Mesenchymal stem cell (in vitro differentiated cells and primary cell): ENCODE measurements at regions not wholly inside any gene's neighbourhood (a gene's known extent, or its start where the extent isn't known, plus 50 kb on each side); places are given as distances from the start of the nearest gene placed in this dataset.

Source experiments
- DNase-seq: peaks from one replicate; pipeline ENCODE4 v3.0.0-alpha.2; 2013
- H2AFZ ChIP-seq: one replicate; pipeline ENCODE4 v1.6.1; 2013; ENCODE audit warnings: low read depth, mild to moderate bottlenecking, control low read depth, inconsistent platforms, low read length, moderate library complexity
- H2AK5ac ChIP-seq: 2 replicates; pipeline ENCODE4 v1.6.1; 2013; ENCODE audit warnings: low read length, moderate library complexity, mild to moderate bottlenecking, inconsistent platforms; ENCODE audit not compliant: severe bottlenecking
- H2BK120ac ChIP-seq: one replicate; pipeline ENCODE4 v1.6.1; 2013; ENCODE audit warnings: low read depth, mild to moderate bottlenecking, inconsistent platforms, low read length, moderate library complexity
- H2BK12ac ChIP-seq, 2 experiments: one replicate each; pipeline ENCODE4 v1.6.1; 2013; ENCODE audit warnings: inconsistent platforms in 2 of 2, low read length in 2 of 2, mild to moderate bottlenecking in 2 of 2, moderate library complexity in 2 of 2, control low read depth in 1 of 2
- H2BK15ac ChIP-seq: one replicate; pipeline ENCODE4 v1.6.1; 2013; ENCODE audit warnings: mild to moderate bottlenecking, low read depth, inconsistent platforms; ENCODE audit not compliant: poor library complexity, severe bottlenecking
- H2BK5ac ChIP-seq: 2 replicates; pipeline ENCODE4 v1.6.1; 2013; ENCODE audit warnings: low read depth, mild to moderate bottlenecking, low read length, control low read depth, inconsistent platforms; ENCODE audit not compliant: poor library complexity, severe bottlenecking
- H3K14ac ChIP-seq, 2 experiments: one replicate each; pipeline ENCODE4 v1.6.1; 2013; ENCODE audit warnings: inconsistent platforms in 2 of 2, low read length in 2 of 2, control low read depth in 1 of 2, mild to moderate bottlenecking in 1 of 2, moderate library complexity in 1 of 2
- H3K18ac ChIP-seq, 2 experiments: one replicate each; pipeline ENCODE4 v1.6.1; 2013; ENCODE audit warnings: inconsistent platforms in 2 of 2, low read length in 2 of 2, control low read depth in 1 of 2, low read depth in 1 of 2, mild to moderate bottlenecking in 1 of 2
- H3K23ac ChIP-seq, 2 experiments: one replicate each; pipeline ENCODE4 v1.6.1; 2013; ENCODE audit warnings: inconsistent platforms in 2 of 2, low read length in 2 of 2, mild to moderate bottlenecking in 2 of 2, moderate library complexity in 2 of 2, control low read depth in 1 of 2
- H3K27ac ChIP-seq: 2 replicates; pipeline ENCODE4 v1.5.1; 2013; ENCODE audit warnings: mild to moderate bottlenecking, moderate library complexity, low read length, control low read depth, inconsistent platforms; ENCODE audit not compliant: poor library complexity, severe bottlenecking
- H3K27me3 ChIP-seq, 2 experiments: 2 replicates each; pipeline versions ENCODE4 v1.6.1 to v1.7.0; 2013; ENCODE audit warnings: low read length in 2 of 2, mild to moderate bottlenecking in 2 of 2, moderate library complexity in 2 of 2, control low read depth in 1 of 2, inconsistent platforms in 1 of 2; ENCODE audit not compliant: control insufficient read depth in 1 of 2, insufficient read depth in 1 of 2
- H3K36me3 ChIP-seq, 2 experiments: 2 replicates each; pipeline versions ENCODE4 v1.6.1 to v1.7.0; 2013; ENCODE audit warnings: low read length in 2 of 2, control low read depth in 1 of 2, inconsistent platforms in 1 of 2, low read depth in 1 of 2, mild to moderate bottlenecking in 1 of 2; ENCODE audit not compliant: insufficient read depth in 2 of 2, control insufficient read depth in 1 of 2
- H3K4ac ChIP-seq, 2 experiments: one replicate each; pipeline ENCODE4 v1.6.1; 2013; ENCODE audit warnings: inconsistent platforms in 2 of 2, low read length in 2 of 2, mild to moderate bottlenecking in 2 of 2, moderate library complexity in 2 of 2, control low read depth in 1 of 2, low read depth in 1 of 2
- H3K4me1 ChIP-seq: 2 replicates; pipeline ENCODE4 v1.6.1; 2013; ENCODE audit warnings: low read depth, low read length, control low read depth; ENCODE audit not compliant: control insufficient read depth, insufficient read depth
- H3K4me2 ChIP-seq: 2 replicates; pipeline ENCODE4 v1.6.1; 2013; ENCODE audit warnings: low read length, mild to moderate bottlenecking, inconsistent platforms; ENCODE audit not compliant: poor library complexity, severe bottlenecking
- H3K4me3 ChIP-seq, 2 experiments: 2 replicates each; pipeline versions ENCODE4 v1.5.1 to v1.7.0; 2013; ENCODE audit warnings: low read length in 2 of 2, mild to moderate bottlenecking in 2 of 2, control low read depth in 1 of 2, low read depth in 1 of 2; ENCODE audit not compliant: insufficient read depth in 1 of 2
- H3K79me1 ChIP-seq: replicated peaks from 2 replicates; pipeline ENCODE4 v1.6.1; 2013; ENCODE audit warnings: mild to moderate bottlenecking, control low read depth, low read length, inconsistent platforms; ENCODE audit not compliant: poor library complexity, severe bottlenecking
- H3K9ac ChIP-seq: 2 replicates; pipeline ENCODE4 v1.7.0; 2013; ENCODE audit warnings: mild to moderate bottlenecking, low read length, moderate library complexity
- H3K9me3 ChIP-seq: 2 replicates; pipeline ENCODE4 v1.7.0; 2013; ENCODE audit warnings: mild to moderate bottlenecking, low read length; ENCODE audit not compliant: control insufficient read depth
- H4K8ac ChIP-seq: one replicate; pipeline ENCODE4 v1.6.1; 2013; ENCODE audit warnings: inconsistent platforms, mild to moderate bottlenecking, low read length, moderate library complexity
- H4K91ac ChIP-seq: one replicate; pipeline ENCODE4 v1.6.1; 2013; ENCODE audit warnings: mild to moderate bottlenecking, low read length, inconsistent platforms
- WGBS: methylation state at CpG from one replicate; pipeline ENCODE4 v1.1.7; 2013; ENCODE audit warnings: mixed read lengths; 5-methylcytosine and 5-hydroxymethylcytosine counted together

GRCh38 chr11:70496591-70497535, 98.5 kb downstream of the CTTN start:
- no peak overlapping the region for H3K9ac ChIP-seq
- no peak overlapping the region for H3K18ac ChIP-seq
- no peak overlapping the region for H2AFZ ChIP-seq
- DNase-seq: no peak
- no peaks in the 10 kb centered on the region for H3K9me3 ChIP-seq
- H2BK15ac ChIP-seq: no peak overlapping the region
- H3K4me2 ChIP-seq: no peak overlapping the region
- no peak overlapping the region for H2BK120ac ChIP-seq
- H3K36me3 ChIP-seq: peaks cover 0 to 11% of the 10 kb centered on the region in 2 experiments
- H3K14ac ChIP-seq: no peak overlapping the region
- no peaks in the 10 kb centered on the region for H3K79me1 ChIP-seq
- no peak overlapping the region for H2BK12ac ChIP-seq
- no peak overlapping the region for H3K27ac ChIP-seq
- no peak overlapping the region for H2AK5ac ChIP-seq
- no peak overlapping the region for H3K23ac ChIP-seq
- WGBS: 81% methylated on average over 15 of the region's 16 CpGs
- H2BK5ac ChIP-seq: no peak overlapping the region
- peaks cover 8% of the 10 kb centered on the region for H3K4me1 ChIP-seq
- no peak overlapping the region for H3K4ac ChIP-seq
- H3K27me3 ChIP-seq: peaks cover 3 to 14% of the 10 kb centered on the region in 2 experiments
- H3K4me3 ChIP-seq: no peak overlapping the region
- no peak overlapping the region for H4K91ac ChIP-seq
- no peak overlapping the region for H4K8ac ChIP-seq

DNA sequence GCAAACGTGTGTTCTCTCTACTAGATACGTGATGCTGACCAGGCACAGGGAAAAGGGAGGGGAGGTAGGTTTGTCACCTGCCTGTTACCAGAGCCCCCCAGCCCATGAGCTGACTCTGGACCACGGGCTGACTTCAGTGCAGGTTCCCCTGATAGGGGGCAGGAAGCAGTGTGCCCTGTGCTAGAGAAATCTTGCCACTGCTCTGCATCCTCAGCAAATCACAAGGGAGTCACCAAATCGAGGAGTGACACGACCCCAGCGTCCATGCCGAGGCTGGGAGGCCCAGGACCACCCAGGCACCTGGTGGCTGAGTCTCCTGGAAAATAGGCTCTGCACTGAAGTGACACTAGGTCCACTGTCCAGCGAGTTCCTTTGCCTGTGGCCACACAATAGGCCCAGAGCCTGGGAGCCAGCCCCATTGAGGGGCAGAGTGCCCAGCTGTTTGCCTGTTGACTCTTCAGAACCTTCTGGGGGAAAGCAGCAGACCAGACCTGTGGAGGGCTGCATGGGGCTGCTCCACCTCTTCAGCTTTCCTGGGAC, 99.3 kb downstream of the CTTN start:
- H4K8ac ChIP-seq: no peak overlapping the region
- no peak overlapping the region for H2AK5ac ChIP-seq
- no peak overlapping the region for H3K4ac ChIP-seq
- H3K4me3 ChIP-seq: no peak overlapping the region
- WGBS: 66% methylated on average over 8 of the region's 8 CpGs
- no peaks in the 10 kb centered on the region for H3K79me1 ChIP-seq
- H3K9me3 ChIP-seq: no peaks in the 10 kb centered on the region
- no peak overlapping the region for H2BK5ac ChIP-seq
- H3K9ac ChIP-seq: no peak overlapping the region
- peaks cover 0 to 15% of the 10 kb centered on the region in 2 experiments for H3K36me3 ChIP-seq
- H3K18ac ChIP-seq: no peak overlapping the region
- no peak overlapping the region for H3K4me2 ChIP-seq
- H4K91ac ChIP-seq: no peak overlapping the region
- H2BK12ac ChIP-seq: no peak overlapping the region
- H3K14ac ChIP-seq: no peak overlapping the region
- peaks cover 10% of the 10 kb centered on the region for H3K4me1 ChIP-seq
- H3K27ac ChIP-seq: no peak overlapping the region
- DNase-seq: no peak
- H3K27me3 ChIP-seq: peaks cover 3 to 14% of the 10 kb centered on the region in 2 experiments
- no peak overlapping the region for H2AFZ ChIP-seq
- no peak overlapping the region for H3K23ac ChIP-seq
- H2BK120ac ChIP-seq: no peak overlapping the region
- H2BK15ac ChIP-seq: no peak overlapping the region

DNA sequence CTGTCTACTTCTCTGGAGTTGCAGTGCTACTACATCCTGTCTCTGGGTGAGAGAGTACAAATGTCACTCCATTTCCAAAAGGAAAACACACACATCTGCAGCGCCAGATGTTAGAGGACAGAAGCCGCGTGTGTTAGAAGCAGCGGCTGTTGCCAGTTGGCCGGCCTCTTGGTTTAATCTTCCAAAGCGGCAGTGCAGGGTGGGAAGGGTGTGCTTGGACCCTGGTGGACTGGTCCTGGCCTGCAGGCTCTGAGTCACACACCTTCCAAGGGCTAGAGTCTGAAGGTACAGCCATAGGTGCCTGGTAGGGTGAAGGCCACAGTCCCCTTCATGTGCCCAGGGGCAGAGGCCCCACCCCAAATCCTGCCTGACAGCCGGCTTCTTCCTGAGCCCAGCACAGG, 99.8 kb downstream of the CTTN start:
- WGBS: 82% methylated on average over 7 of the region's 7 CpGs
- Histone ChIP-seq H3K27ac (no peak overlapping the region), H3K18ac (no peak overlapping the region), H2AK5ac (no peak overlapping the region), H2BK12ac (no peak overlapping the region), H2BK120ac (no peak overlapping the region), H2AFZ (no peak overlapping the region), H3K36me3 (peaks cover 0 to 15% of the 10 kb centered on the region in 2 experiments), H4K8ac (no peak overlapping the region), H3K4me2 (no peak overlapping the region), H3K27me3 (peaks cover 3 to 14% of the 10 kb centered on the region in 2 experiments), H3K4ac (no peak overlapping the region), H2BK15ac (no peak overlapping the region), H3K4me3 (no peak overlapping the region), H3K79me1 (no peaks in the 10 kb centered on the region), H3K4me1 (peaks cover 10% of the 10 kb centered on the region), H4K91ac (no peak overlapping the region), H3K9me3 (no peaks in the 10 kb centered on the region), H3K14ac (no peak overlapping the region), H3K9ac (no peak overlapping the region), H2BK5ac (no peak overlapping the region), H3K23ac (no peak overlapping the region)
- no peak for DNase-seq

GRCh38 chr11:70498976-70499801, 100.9 kb downstream of the CTTN start:
- Histone ChIP-seq H2BK15ac (no peak overlapping the region), H3K79me1 (no peaks in the 10 kb centered on the region), H3K27ac (no peak overlapping the region), H2BK5ac (no peak overlapping the region), H2AFZ (no peak overlapping the region), H3K27me3 (peaks cover 4 to 14% of the 10 kb centered on the region in 2 experiments), H2BK12ac (no peak overlapping the region), H4K8ac (no peak overlapping the region), H3K4me1 (peaks cover 10% of the 10 kb centered on the region), H2BK120ac (no peak overlapping the region), H3K14ac (no peak overlapping the region), H3K23ac (no peak overlapping the region), H3K4me3 (no peak overlapping the region), H3K18ac (no peak overlapping the region), H3K4me2 (no peak overlapping the region), H3K36me3 (peaks cover 0 to 15% of the 10 kb centered on the region in 2 experiments), H2AK5ac (no peak overlapping the region), H3K9ac (no peak overlapping the region), H4K91ac (no peak overlapping the region), H3K9me3 (no peaks in the 10 kb centered on the region), H3K4ac (no peak overlapping the region)
- no peak for DNase-seq
- WGBS: 88% methylated on average over 24 of the region's 26 CpGs
